ENCODE measurements at regions not wholly inside any gene's neighbourhood (a gene's known extent, or its start where the extent isn't known, plus 50 kb on each side); places are given as distances from the start of the nearest gene placed in this dataset.

GRCh38 chr13:100823448-100823847 lies 148.9 kb upstream of the TMTC4 start:
- TF ChIP-seq, protein P1, sequence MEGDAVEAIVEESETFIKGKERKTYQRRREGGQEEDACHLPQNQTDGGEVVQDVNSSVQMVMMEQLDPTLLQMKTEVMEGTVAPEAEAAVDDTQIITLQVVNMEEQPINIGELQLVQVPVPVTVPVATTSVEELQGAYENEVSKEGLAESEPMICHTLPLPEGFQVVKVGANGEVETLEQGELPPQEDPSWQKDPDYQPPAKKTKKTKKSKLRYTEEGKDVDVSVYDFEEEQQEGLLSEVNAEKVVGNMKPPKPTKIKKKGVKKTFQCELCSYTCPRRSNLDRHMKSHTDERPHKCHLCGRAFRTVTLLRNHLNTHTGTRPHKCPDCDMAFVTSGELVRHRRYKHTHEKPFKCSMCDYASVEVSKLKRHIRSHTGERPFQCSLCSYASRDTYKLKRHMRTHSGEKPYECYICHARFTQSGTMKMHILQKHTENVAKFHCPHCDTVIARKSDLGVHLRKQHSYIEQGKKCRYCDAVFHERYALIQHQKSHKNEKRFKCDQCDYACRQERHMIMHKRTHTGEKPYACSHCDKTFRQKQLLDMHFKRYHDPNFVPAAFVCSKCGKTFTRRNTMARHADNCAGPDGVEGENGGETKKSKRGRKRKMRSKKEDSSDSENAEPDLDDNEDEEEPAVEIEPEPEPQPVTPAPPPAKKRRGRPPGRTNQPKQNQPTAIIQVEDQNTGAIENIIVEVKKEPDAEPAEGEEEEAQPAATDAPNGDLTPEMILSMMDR (IDR thresholded peaks at IDR 0.05): no peak
- TF ChIP-seq POLR2A (IDR thresholded peaks at IDR 0.05): no peak

Measured in vagina (tissue), 2 donors.